ENCODE measurements at regions not wholly inside any gene's neighbourhood (a gene's known extent, or its start where the extent isn't known, plus 50 kb on each side); places are given as distances from the start of the nearest gene placed in this dataset.

DNA sequence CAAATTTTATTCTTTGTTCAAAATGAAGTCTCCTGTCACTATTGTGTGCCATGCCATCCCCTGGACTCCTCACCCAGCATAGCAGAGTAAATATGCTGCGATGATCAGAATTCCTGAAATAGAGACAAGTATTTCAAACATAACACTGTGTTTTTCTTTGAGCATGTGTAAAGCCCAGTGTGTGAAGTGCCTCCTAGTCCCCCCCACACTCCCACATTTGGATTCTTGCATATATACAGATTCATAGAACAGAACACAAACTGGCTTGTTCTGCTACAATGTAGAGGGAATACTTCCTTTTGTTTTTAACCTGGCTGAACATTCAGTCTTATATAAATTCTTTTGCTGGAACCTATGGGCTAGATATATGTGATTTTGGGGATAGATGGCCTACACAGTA lies 84.9 kb downstream of the NUDT12 start:
- BruUV-seq (replicated peaks) = no TSS peak
- TF ChIP-seq, protein P1, sequence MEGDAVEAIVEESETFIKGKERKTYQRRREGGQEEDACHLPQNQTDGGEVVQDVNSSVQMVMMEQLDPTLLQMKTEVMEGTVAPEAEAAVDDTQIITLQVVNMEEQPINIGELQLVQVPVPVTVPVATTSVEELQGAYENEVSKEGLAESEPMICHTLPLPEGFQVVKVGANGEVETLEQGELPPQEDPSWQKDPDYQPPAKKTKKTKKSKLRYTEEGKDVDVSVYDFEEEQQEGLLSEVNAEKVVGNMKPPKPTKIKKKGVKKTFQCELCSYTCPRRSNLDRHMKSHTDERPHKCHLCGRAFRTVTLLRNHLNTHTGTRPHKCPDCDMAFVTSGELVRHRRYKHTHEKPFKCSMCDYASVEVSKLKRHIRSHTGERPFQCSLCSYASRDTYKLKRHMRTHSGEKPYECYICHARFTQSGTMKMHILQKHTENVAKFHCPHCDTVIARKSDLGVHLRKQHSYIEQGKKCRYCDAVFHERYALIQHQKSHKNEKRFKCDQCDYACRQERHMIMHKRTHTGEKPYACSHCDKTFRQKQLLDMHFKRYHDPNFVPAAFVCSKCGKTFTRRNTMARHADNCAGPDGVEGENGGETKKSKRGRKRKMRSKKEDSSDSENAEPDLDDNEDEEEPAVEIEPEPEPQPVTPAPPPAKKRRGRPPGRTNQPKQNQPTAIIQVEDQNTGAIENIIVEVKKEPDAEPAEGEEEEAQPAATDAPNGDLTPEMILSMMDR (IDR thresholded peaks at IDR 0.05; ENCODE audit: insufficient read depth in 1 of 2, low read depth in 1 of 2, low read length in 1 of 2, severe bottlenecking in 1 of 2, unreplicated experiment in 1 of 2) = no peak
- Mint-ChIP-seq H3K4me1 (ENCODE audit: low read depth, unreplicated experiment) (peaks cover 5% of the 10 kb centered on the region), H3K27ac (ENCODE audit: unreplicated experiment) (no peak overlapping the region), H3K36me3 (ENCODE audit: insufficient read depth, unreplicated experiment) (no peaks in the 10 kb centered on the region), H3K4me3 (ENCODE audit: unreplicated experiment) (no peak overlapping the region), H3K9me3 (ENCODE audit: unreplicated experiment) (no peaks in the 10 kb centered on the region), H3K27me3 (ENCODE audit: insufficient read depth, unreplicated experiment) (no peaks in the 10 kb centered on the region)
- ChIA-PET CTCF (no interaction called here), POLR2A (no interaction called here)
- no peaks in the 10 kb centered on the region for H3K36me3 ChIP-seq (ENCODE audit: control insufficient read depth, insufficient read depth, low read length)
- H3K9me3 ChIP-seq = no peaks in the 10 kb centered on the region
- H3K4me1 ChIP-seq = peaks cover 4% of the 10 kb centered on the region; the same call in 1 of the 2 replicates
- H3K27me3 ChIP-seq (replicated peaks; ENCODE audit: control insufficient read depth, insufficient read depth, low read length) = no peaks in the 10 kb centered on the region
- DNase-seq = no peak
- intact Hi-C loops (cut with micrococcal nuclease; ENCODE audit: unreplicated experiment) = loop anchor here (5.0 kb wide), 1 partner anchor 795 kb away; no protein-coding TSS in a partner anchor
- no peak overlapping the region for H3K4me3 ChIP-seq (ENCODE audit: low read depth, low read length)

DNA sequence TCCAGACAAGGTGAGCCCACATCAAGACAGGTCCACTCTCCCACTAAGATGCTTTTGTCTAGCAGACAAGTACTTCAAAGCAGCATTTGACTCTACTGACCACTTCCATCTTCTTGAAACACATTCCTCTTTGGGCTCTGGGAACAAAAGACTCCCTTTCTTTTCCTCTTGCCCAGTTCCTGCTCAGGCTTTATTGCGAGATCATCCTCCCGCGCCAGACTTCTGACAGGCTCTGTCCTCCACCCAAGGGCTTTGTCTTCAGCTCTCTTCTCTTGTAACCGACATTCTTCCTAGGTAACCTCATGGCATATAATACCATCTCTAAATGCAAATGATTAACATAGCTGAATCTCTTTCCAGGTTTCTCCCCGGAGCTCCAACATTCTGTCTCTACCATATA lies 85.8 kb downstream of the NUDT12 start:
- H3K9me3 Mint-ChIP-seq (ENCODE audit: unreplicated experiment) = no peaks in the 10 kb centered on the region
- no peak overlapping the region for H3K4me3 Mint-ChIP-seq (ENCODE audit: unreplicated experiment)
- Histone ChIP-seq H3K27me3 (replicated peaks; ENCODE audit: control insufficient read depth, insufficient read depth, low read length) (no peaks in the 10 kb centered on the region), H3K9me3 (no peaks in the 10 kb centered on the region), H3K4me3 (ENCODE audit: low read depth, low read length) (no peak overlapping the region), H3K4me1 (peaks cover 8% of the 10 kb centered on the region; the same call in 1 of the 2 replicates), H3K36me3 (ENCODE audit: control insufficient read depth, insufficient read depth, low read length) (no peaks in the 10 kb centered on the region)
- no peak for DNase-seq
- H3K27ac Mint-ChIP-seq (ENCODE audit: unreplicated experiment) = no peak overlapping the region
- intact Hi-C loops (cut with micrococcal nuclease; ENCODE audit: unreplicated experiment) = loop anchor here (5.0 kb wide), 1 partner anchor 795 kb away; no protein-coding TSS in a partner anchor
- ChIA-PET CTCF (interaction anchor here (2.6 kb wide), 1 partner anchor 244 kb away, joined by 24 read pairs; no protein-coding TSS in a partner anchor), POLR2A (no interaction called here)
- TF ChIP-seq, protein P1 (IDR thresholded peaks at IDR 0.05; ENCODE audit: insufficient read depth in 1 of 2, low read depth in 1 of 2, low read length in 1 of 2, severe bottlenecking in 1 of 2, unreplicated experiment in 1 of 2) = no peak
- H3K4me1 Mint-ChIP-seq (ENCODE audit: low read depth, unreplicated experiment) = peaks cover 5% of the 10 kb centered on the region
- no TSS peak for BruUV-seq (replicated peaks)
- H3K36me3 Mint-ChIP-seq (ENCODE audit: insufficient read depth, unreplicated experiment) = no peaks in the 10 kb centered on the region
- no peaks in the 10 kb centered on the region for H3K27me3 Mint-ChIP-seq (ENCODE audit: insufficient read depth, unreplicated experiment)

DNA sequence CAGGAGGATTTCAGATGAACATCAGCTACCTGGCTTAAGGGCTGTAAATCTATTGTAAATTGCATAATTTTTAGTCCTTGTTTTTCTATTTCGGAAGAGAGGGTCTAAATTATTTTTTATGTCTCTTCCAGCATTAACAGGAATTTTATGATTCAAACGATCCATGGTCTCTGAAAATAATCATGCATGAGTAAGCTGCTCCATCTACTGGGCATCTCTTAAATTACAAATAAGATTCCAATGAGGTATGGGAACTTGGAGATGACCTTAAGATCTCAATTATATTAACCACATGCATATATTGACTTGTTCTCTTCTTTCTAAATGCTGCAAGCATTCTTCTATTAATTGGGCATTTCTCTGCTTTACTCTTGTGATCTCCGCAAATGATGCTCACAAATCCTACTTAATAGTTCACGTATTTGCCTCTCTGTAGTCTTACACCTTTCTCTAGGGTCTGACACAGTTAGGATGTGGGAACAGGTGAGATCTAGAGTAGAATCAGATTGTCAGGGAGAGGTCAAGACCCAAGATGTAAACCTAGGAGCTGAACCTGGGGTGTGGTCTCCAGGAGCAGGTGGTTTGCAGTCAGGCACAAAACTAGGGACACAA lies 86.9 kb downstream of the NUDT12 start:
- H3K36me3 ChIP-seq (ENCODE audit: control insufficient read depth, insufficient read depth, low read length) = no peaks in the 10 kb centered on the region
- H3K4me3 ChIP-seq (ENCODE audit: low read depth, low read length) = no peak overlapping the region
- peak in 1 of 2 experiments; percentile 53 for DNase-seq
- Mint-ChIP-seq H3K4me3 (ENCODE audit: unreplicated experiment) (no peak overlapping the region), H3K27ac (ENCODE audit: unreplicated experiment) (no peak overlapping the region), H3K36me3 (ENCODE audit: insufficient read depth, unreplicated experiment) (no peaks in the 10 kb centered on the region), H3K4me1 (ENCODE audit: low read depth, unreplicated experiment) (peaks cover 5% of the 10 kb centered on the region), H3K27me3 (ENCODE audit: insufficient read depth, unreplicated experiment) (no peaks in the 10 kb centered on the region), H3K9me3 (ENCODE audit: unreplicated experiment) (no peaks in the 10 kb centered on the region)
- H3K4me1 ChIP-seq = peaks cover 8% of the 10 kb centered on the region; the same call in 1 of the 2 replicates
- ChIA-PET POLR2A (no interaction called here), CTCF (interaction anchor here (1.1 to 2.6 kb wide), 5 partner anchors 17 to 336 kb away, joined by 3 to 24 read pairs (median 3); partner anchors contain the start of gene MACIR)
- no peaks in the 10 kb centered on the region for H3K9me3 ChIP-seq
- no peaks in the 10 kb centered on the region for H3K27me3 ChIP-seq (replicated peaks; ENCODE audit: control insufficient read depth, insufficient read depth, low read length)
- BruUV-seq (replicated peaks) = no TSS peak
- TF ChIP-seq, protein P1 (IDR thresholded peaks at IDR 0.05; ENCODE audit: insufficient read depth in 1 of 2, low read depth in 1 of 2, low read length in 1 of 2, severe bottlenecking in 1 of 2, unreplicated experiment in 1 of 2) = peak; percentile 51 to 65
- intact Hi-C loops (cut with micrococcal nuclease; ENCODE audit: unreplicated experiment) = loop anchor here (1.0 to 5.0 kb wide), 4 partner anchors 217 to 793 kb away; partner anchors contain the start of gene MACIR

Measured in Caco-2 (cell line).